ENCODE measurements at regions not wholly inside any gene's neighbourhood (a gene's known extent, or its start where the extent isn't known, plus 50 kb on each side); places are given as distances from the start of the nearest gene placed in this dataset.

DNA sequence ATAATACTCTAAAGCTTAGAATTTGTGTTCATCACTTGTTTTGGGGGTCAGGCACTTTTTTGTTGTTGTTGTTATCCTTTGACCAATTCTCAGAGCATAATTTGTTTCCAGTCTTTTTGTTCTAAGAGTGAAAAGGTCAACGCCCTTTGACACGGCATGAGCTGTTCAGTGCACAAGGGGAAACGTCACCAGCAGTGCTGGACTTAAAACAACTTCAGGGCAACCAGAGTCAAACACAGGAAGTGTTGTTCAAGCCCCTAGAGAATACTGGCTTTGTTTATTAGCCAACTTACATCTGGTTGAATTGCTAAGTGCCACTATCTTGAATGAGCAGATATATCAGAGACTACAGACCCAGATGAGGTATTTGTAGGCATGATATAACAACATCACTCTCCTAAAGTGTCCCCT lies 368.9 kb downstream of the TMEM161B start:
- TF ChIP-seq EP300 (IDR thresholded peaks at IDR 0.05), result no peak
- TF ChIP-seq, protein P1, sequence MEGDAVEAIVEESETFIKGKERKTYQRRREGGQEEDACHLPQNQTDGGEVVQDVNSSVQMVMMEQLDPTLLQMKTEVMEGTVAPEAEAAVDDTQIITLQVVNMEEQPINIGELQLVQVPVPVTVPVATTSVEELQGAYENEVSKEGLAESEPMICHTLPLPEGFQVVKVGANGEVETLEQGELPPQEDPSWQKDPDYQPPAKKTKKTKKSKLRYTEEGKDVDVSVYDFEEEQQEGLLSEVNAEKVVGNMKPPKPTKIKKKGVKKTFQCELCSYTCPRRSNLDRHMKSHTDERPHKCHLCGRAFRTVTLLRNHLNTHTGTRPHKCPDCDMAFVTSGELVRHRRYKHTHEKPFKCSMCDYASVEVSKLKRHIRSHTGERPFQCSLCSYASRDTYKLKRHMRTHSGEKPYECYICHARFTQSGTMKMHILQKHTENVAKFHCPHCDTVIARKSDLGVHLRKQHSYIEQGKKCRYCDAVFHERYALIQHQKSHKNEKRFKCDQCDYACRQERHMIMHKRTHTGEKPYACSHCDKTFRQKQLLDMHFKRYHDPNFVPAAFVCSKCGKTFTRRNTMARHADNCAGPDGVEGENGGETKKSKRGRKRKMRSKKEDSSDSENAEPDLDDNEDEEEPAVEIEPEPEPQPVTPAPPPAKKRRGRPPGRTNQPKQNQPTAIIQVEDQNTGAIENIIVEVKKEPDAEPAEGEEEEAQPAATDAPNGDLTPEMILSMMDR (IDR thresholded peaks at IDR 0.05), result no peak
